Progenitor cell of endocrine pancreas (in vitro differentiated cells): ENCODE measurements at regions not wholly inside any gene's neighbourhood (a gene's known extent, or its start where the extent isn't known, plus 50 kb on each side); places are given as distances from the start of the nearest gene placed in this dataset.

Experiments
- DNase-seq: peaks from one replicate; pipeline ENCODE4 v3.0.0; 2021; ENCODE audit warnings: low spot score; ENCODE audit not compliant: unreplicated experiment
- H3K27ac Mint-ChIP-seq: 2 replicates; pipeline ENCODE4 v1.8.0; 2021; ENCODE audit warnings: mild to moderate bottlenecking, moderate library complexity, mixed read lengths
- H3K27me3 Mint-ChIP-seq: 2 replicates; pipeline ENCODE4 v1.8.0; 2021; ENCODE audit warnings: mixed read lengths
- H3K36me3 Mint-ChIP-seq: 2 replicates; pipeline ENCODE4 v1.8.0; 2022; ENCODE audit warnings: mixed read lengths; ENCODE audit not compliant: insufficient read depth
- H3K4me1 Mint-ChIP-seq: 2 replicates; pipeline ENCODE4 v1.8.0; 2021; ENCODE audit warnings: low read depth, mixed read lengths
- H3K4me3 Mint-ChIP-seq: 2 replicates; pipeline ENCODE4 v1.8.0; 2021; ENCODE audit warnings: low read depth, mild to moderate bottlenecking, moderate library complexity, mixed read lengths
- H3K9me3 Mint-ChIP-seq: 2 replicates; pipeline ENCODE4 v1.8.0; 2021; ENCODE audit warnings: low read depth, mixed read lengths
- TF ChIP-seq, protein P1 (sequence below): fragments of 200-600 bp; sonication (generic); IDR thresholded peaks from one replicate; pipeline ENCODE4 v1.5.0; 2021; ENCODE audit warnings: antibody characterized with exemption, mild to moderate bottlenecking; ENCODE audit not compliant: unreplicated experiment

DNA sequence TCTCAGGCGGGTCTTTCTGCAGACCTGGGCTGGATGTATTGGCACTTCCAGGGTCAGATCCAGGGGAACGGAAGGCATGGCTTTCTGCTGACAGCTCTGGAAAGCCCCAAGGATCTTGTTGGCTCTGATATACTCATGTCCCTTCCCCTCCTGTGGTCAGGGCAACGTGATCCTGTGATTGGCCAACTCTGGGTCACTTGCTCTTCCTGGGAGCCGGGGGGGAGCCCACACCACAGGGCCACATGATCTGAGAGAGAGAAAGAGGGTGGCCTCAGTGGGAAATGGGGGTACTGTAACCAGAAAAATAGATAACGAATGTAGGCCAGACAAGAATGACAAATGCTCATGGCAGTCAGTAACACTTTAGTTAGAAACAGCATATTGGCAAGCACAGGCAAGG lies 223.0 kb downstream of the NFATC2 start:
- H3K27ac Mint-ChIP-seq, result peak overlapping the region; percentile 84
- no peaks in the 10 kb centered on the region for H3K36me3 Mint-ChIP-seq
- H3K27me3 Mint-ChIP-seq, result peaks cover 7% of the 10 kb centered on the region

DNA sequence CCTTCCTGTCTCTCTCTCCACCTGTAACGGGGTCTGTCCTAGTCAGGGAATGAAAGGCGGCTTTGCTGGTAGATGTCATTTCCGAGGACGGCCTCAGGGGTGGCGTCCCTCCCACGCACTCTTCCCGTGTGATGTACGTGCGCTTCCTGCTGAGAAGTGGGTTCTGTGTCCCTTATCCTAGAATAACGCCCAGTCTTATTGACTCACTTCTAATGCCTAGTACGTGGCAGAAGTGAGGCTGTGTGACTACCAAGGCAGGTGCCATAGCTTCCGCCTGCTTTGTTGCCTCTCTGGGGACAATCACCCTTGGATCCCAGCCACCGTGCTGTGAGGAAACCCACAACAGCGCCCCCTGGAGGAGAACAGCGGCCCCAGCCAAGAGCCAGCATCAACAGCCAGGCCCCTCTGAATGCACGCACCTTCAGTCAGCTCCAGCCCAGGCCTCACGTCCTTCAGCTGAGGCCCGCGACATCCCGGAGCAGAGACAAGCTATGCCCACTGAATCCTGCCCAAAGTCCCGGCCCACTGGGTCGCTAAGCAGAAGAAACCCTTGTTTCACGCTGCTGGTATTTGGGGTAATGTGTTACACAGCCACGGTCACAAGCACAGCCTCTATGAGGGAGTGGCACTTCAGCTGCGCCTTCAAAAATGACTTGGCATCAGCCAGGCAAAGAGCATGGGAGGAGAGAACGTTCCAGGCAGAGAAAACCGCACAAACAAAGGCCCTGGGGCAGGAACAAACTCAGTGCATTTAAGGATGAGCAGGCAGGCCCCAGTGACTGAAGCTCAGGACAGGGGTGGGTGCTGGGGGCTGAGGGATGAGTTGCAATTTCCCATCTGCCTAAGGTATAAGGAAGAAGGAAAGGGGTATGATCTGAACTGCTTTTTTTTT lies 224.2 kb downstream of the NFATC2 start:
- Mint-ChIP-seq H3K4me3 (no peak overlapping the region), H3K9me3 (no peaks in the 10 kb centered on the region), H3K4me1 (peaks cover 11% of the 10 kb centered on the region), H3K27ac (peak overlapping the region; percentile 85), H3K27me3 (peaks cover 7% of the 10 kb centered on the region), H3K36me3 (no peaks in the 10 kb centered on the region)
- DNase-seq, result peak; percentile 70
- TF ChIP-seq, protein P1, sequence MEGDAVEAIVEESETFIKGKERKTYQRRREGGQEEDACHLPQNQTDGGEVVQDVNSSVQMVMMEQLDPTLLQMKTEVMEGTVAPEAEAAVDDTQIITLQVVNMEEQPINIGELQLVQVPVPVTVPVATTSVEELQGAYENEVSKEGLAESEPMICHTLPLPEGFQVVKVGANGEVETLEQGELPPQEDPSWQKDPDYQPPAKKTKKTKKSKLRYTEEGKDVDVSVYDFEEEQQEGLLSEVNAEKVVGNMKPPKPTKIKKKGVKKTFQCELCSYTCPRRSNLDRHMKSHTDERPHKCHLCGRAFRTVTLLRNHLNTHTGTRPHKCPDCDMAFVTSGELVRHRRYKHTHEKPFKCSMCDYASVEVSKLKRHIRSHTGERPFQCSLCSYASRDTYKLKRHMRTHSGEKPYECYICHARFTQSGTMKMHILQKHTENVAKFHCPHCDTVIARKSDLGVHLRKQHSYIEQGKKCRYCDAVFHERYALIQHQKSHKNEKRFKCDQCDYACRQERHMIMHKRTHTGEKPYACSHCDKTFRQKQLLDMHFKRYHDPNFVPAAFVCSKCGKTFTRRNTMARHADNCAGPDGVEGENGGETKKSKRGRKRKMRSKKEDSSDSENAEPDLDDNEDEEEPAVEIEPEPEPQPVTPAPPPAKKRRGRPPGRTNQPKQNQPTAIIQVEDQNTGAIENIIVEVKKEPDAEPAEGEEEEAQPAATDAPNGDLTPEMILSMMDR, result peak; percentile 78

More for the DNA sequence above, 223.0 kb downstream of the NFATC2 start:
- TF ChIP-seq, protein P1, result no peak
- Mint-ChIP-seq H3K4me1 (peaks cover 11% of the 10 kb centered on the region), H3K4me3 (no peak overlapping the region), H3K9me3 (no peaks in the 10 kb centered on the region)
- DNase-seq, result no peak

DNA sequence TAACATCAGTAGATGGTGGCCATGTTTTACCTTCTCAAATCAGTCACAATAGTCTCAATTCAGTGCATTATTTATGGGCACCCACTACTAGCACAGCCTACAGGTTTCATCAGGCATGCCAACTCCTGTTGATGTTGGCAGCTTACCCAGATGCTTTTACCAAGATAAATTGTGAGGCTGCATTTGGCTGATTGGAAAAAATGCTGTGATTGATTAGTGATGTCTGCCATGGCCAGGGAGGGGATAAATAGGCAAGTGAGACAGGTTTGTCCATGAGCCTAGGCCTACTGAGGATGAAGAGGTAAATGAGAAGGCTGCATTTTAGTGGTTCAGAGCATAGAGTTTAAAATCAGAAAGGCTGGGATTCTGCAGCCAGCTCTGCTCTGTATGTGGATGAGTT lies 227.1 kb downstream of the NFATC2 start:
- no peaks in the 10 kb centered on the region for H3K36me3 Mint-ChIP-seq
- H3K27me3 Mint-ChIP-seq, result no peaks in the 10 kb centered on the region
- peaks cover 19% of the 10 kb centered on the region for H3K4me1 Mint-ChIP-seq
- no peak for DNase-seq
- TF ChIP-seq, protein P1, result no peak
- H3K9me3 Mint-ChIP-seq, result no peaks in the 10 kb centered on the region
- no peak overlapping the region for H3K4me3 Mint-ChIP-seq
- H3K27ac Mint-ChIP-seq, result no peak overlapping the region

DNA sequence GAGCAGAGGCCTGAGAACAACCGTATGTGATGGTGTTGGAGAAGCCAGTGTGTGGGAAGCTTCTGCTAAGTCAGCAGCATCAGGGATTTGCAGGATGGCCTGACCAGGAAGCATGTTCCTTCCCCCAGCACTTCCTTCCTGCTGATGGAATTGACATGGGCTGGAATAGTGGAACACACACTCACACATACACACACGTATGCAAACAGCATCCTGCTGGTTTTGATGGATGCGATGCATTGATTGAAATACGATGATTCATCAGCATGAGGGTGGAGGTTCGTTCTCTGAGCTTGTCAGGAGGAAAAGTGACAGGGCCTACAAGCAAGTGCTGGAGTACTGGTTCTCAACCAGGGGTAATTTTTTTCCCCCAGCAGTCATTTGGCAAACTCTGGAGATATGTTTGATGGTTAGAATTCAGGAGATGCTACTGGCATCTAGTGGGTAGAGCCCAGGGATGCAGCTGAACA lies 229.1 kb downstream of the NFATC2 start:
- Mint-ChIP-seq H3K9me3 (no peaks in the 10 kb centered on the region), H3K4me3 (no peak overlapping the region)

DNA sequence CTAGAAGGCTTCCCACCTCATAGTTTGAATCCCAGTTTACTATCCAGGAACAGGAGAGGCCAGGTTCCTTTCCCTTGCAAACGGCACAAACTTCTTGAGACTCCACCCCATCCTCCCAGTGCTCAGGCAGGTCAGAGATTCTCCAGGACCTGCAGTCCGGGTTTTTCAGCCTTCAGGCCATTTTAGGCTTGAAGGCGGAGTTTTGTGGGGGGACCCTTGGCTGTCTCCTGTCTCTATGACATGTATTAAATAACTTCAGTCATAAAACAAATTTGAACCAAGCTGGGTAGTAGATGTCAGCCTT lies 230.1 kb downstream of the NFATC2 start:
- no peaks in the 10 kb centered on the region for H3K36me3 Mint-ChIP-seq
- no peak overlapping the region for H3K27ac Mint-ChIP-seq
- no peaks in the 10 kb centered on the region for H3K27me3 Mint-ChIP-seq
- H3K4me3 Mint-ChIP-seq, result no peak overlapping the region
- H3K9me3 Mint-ChIP-seq, result no peaks in the 10 kb centered on the region
- no peak for DNase-seq
- TF ChIP-seq, protein P1, result no peak
- peaks cover 9% of the 10 kb centered on the region for H3K4me1 Mint-ChIP-seq

More for the DNA sequence above, 229.1 kb downstream of the NFATC2 start:
- peaks cover 10% of the 10 kb centered on the region for H3K4me1 Mint-ChIP-seq
- no peak overlapping the region for H3K27ac Mint-ChIP-seq
- TF ChIP-seq, protein P1, result no peak
- no peaks in the 10 kb centered on the region for H3K27me3 Mint-ChIP-seq
- H3K36me3 Mint-ChIP-seq, result no peaks in the 10 kb centered on the region
- no peak for DNase-seq
